ENCODE measurements at regions not wholly inside any gene's neighbourhood (a gene's known extent, or its start where the extent isn't known, plus 50 kb on each side); places are given as distances from the start of the nearest gene placed in this dataset.

GRCh38 chr13:50200569-50200968 is 185.3 kb downstream of the KCNRG start:
- H3K4me3 ChIP-seq (ENCODE audit: low read depth, poor library complexity, severe bottlenecking) = no peak overlapping the region
- DNase-seq (ENCODE audit: low spot score in 2 of 2) = no peak
- intact Hi-C loops (cut with DNase I; ENCODE audit: low total_unique reads) = no loop called here
- TF ChIP-seq CTCF (IDR thresholded peaks at IDR 0.05) (no peak), POLR2A (IDR thresholded peaks at IDR 0.05) (no peak)
- 70 to 78% methylated on average over 3 of the region's 3 CpGs for WGBS, 2 donors

- no peak overlapping the region for H3K4me3 ChIP-seq (ENCODE audit: low read depth, poor library complexity, severe bottlenecking)
- TF ChIP-seq POLR2A (IDR thresholded peaks at IDR 0.05) = no peak
- TF ChIP-seq CTCF (IDR thresholded peaks at IDR 0.05) = no peak
- 81 to 90% methylated on average over 3 of the region's 3 CpGs for WGBS, 2 donors
- no peak for DNase-seq (ENCODE audit: low spot score in 2 of 2)
- intact Hi-C loops (cut with DNase I; ENCODE audit: low total_unique reads) = no loop called here
Observed at GRCh38 chr13:50200988-50201387, 185.7 kb downstream of the KCNRG start.

GRCh38 chr13:50202485-50202884 is 187.2 kb downstream of the KCNRG start:
- TF ChIP-seq CTCF (IDR thresholded peaks at IDR 0.05) (no peak), POLR2A (IDR thresholded peaks at IDR 0.05) (no peak)

DNA sequence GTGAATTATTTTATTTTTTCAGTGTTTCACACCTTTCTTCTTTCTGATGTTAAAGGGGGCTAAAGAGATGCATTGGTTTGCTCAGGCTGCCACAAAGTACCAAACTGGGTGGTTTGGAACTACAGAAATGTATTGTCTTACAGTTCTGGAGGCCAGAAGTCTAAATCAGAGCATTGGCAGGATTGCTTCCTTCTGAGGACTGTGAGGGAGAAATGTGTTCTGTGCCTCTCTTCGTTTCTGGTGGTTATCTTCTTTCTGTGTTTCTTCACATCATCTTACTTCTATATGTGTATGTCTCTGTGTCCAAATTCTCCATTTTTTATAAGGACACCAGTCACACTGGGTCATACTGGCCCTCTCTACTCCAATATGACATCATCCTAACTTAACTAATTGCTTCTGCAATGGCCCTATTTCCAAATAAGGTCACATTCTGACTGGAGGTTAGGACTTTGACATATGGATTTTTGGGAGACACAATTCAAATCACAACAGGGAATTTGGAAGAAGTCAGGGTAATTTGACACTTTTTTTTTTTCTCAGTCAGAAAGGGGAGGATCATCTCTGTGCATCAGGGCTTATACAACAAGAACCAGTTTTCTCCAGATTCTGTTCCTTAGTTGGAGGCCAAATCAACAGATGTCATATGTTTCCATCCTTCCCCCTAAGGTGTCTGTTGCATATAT is 188.2 kb downstream of the KCNRG start:
- H3K4me3 ChIP-seq (ENCODE audit: low read depth, poor library complexity, severe bottlenecking) = no peak overlapping the region
- intact Hi-C loops (cut with DNase I; ENCODE audit: low total_unique reads) = no loop called here
- no peak for DNase-seq (ENCODE audit: low spot score in 2 of 2)
- no peak for TF ChIP-seq CTCF (IDR thresholded peaks at IDR 0.05)
- no peak for TF ChIP-seq POLR2A (IDR thresholded peaks at IDR 0.05)
- 80 to 88% methylated on average over 1 of the region's 1 CpG for whole genome bisulfite sequencing, 2 donors

More at GRCh38 chr13:50202485-50202884, 187.2 kb downstream of the KCNRG start:
- intact Hi-C loops (cut with DNase I; ENCODE audit: low total_unique reads) = no loop called here
- H3K4me3 ChIP-seq (ENCODE audit: low read depth, poor library complexity, severe bottlenecking) = no peak overlapping the region
- DNase-seq (ENCODE audit: low spot score in 2 of 2) = no peak
- WGBS, 2 donors = 89 to 92% methylated on average over 4 of the region's 4 CpGs

GRCh38 chr13:50205581-50205980 is 190.3 kb downstream of the KCNRG start:
- H3K4me3 ChIP-seq (ENCODE audit: low read depth, poor library complexity, severe bottlenecking) = no peak overlapping the region
- intact Hi-C loops (cut with DNase I; ENCODE audit: low total_unique reads) = no loop called here
- DNase-seq (ENCODE audit: low spot score in 2 of 2) = no peak
- WGBS, 2 donors = 84 to 87% methylated on average over 2 of the region's 2 CpGs
- TF ChIP-seq POLR2A (IDR thresholded peaks at IDR 0.05) (no peak), CTCF (IDR thresholded peaks at IDR 0.05) (no peak)

DNA sequence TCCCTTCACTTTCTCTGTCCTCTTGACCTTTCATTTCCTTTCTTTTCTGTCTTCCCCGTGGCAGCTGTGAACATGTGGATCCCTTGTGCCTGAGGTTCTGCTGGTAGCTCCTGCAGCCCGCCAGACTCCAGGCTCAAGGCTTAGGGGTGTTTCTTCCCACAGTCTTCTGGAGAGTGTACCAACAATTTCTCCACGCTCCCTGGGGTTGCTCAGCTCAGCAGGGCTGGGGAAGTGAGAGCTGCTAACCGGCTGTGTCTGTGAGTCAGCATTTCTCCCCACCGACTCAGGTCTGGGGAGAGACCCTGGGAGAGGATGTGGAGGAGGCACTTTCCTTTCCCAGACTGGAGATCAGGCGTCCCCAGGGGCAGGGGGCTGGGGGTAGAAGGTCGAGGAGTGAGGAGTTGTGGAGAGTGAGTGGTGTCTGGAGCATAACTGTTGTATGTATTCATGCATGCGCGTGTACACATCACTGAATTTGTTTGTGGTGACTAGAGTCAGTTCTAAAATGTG is 193.6 kb downstream of the KCNRG start:
- 25 to 26% methylated on average over 9 of the region's 9 CpGs for WGBS, 2 donors
- no peak overlapping the region for H3K4me3 ChIP-seq (ENCODE audit: low read depth, poor library complexity, severe bottlenecking)
- intact Hi-C loops (cut with DNase I; ENCODE audit: low total_unique reads) = no loop called here
- TF ChIP-seq CTCF (IDR thresholded peaks at IDR 0.05) = no peak
- TF ChIP-seq POLR2A (IDR thresholded peaks at IDR 0.05) = no peak
- DNase-seq (ENCODE audit: low spot score in 2 of 2) = peak in 1 of 2 donors; percentile 20

All from lower leg skin (tissue), 4 donors.